H7 (cell line): ENCODE measurements at regions not wholly inside any gene's neighbourhood (a gene's known extent, or its start where the extent isn't known, plus 50 kb on each side); places are given as distances from the start of the nearest gene placed in this dataset.

Source experiments
- DNase-seq: peaks from one replicate; pipeline ENCODE4 v3.0.0; 2012
- H3K27me3 ChIP-seq: 2 replicates; pipeline ENCODE4 v1.6.0; 2011; ENCODE audit warnings: mild to moderate bottlenecking, low read length; ENCODE audit not compliant: control insufficient read depth, insufficient read depth
- H3K36me3 ChIP-seq: replicated peaks from 2 replicates; pipeline ENCODE4 v1.5.1; 2011; ENCODE audit warnings: low read length; ENCODE audit not compliant: control insufficient read depth, insufficient read depth
- H3K4me3 ChIP-seq: 2 replicates; pipeline ENCODE4 v1.5.1; 2011; ENCODE audit warnings: low read depth, mild to moderate bottlenecking, control low read depth, low read length, moderate library complexity; ENCODE audit not compliant: insufficient read depth

DNA sequence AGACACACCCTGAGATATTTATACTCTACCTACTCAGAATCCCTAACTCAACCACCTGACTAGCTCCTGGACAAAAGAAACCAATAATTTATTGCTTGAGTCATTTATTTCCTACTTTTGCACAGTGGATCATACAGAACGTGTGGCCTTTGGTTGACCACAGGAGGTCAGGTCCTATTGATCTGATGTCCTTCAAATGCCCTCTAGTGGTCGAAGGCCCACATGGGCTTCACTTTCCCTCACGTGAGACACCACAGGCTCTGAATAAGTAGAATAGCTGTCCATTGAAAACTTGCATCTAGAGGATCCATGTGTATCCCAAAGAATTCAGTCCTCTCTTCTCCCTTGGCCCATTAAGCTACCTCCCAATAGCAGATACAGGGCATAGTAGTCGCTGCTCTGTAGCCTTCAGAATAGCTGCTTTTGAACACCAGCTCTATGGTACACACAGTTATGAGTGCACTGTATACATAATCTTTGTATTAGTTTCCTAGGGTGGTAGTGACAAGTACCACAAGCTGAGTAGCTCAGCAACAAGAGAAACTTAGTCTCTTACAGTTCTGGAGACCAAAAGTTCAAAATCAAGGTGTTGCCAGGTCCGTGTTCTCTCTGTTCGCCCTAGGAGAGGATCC, 177.6 kb upstream of the SMARCA2 start:
- H3K4me3 ChIP-seq = no peak overlapping the region
- peak; percentile 50 for DNase-seq
- no peaks in the 10 kb centered on the region for H3K36me3 ChIP-seq
- H3K27me3 ChIP-seq = no peaks in the 10 kb centered on the region

DNA sequence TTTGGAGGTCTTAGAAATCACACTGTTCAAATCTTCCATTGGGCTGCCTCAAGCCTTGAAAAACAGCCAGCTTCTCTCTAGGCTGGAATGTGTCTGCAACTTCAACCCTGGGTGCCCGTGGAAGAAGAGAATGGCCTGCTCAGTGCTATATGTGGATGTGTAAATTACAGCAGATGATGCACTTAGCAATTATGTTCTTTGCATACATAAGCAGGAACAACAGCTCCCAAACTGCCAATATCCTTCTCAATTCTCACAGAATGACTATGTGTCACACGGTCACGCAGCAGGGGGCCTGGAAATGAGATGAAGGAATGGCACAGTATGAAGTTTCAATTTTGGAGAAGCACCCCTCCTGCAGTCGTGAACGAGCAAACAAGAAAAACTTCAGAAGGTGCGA, 175.2 kb upstream of the SMARCA2 start:
- no peaks in the 10 kb centered on the region for H3K27me3 ChIP-seq
- no peak for DNase-seq
- H3K36me3 ChIP-seq = no peaks in the 10 kb centered on the region

DNA sequence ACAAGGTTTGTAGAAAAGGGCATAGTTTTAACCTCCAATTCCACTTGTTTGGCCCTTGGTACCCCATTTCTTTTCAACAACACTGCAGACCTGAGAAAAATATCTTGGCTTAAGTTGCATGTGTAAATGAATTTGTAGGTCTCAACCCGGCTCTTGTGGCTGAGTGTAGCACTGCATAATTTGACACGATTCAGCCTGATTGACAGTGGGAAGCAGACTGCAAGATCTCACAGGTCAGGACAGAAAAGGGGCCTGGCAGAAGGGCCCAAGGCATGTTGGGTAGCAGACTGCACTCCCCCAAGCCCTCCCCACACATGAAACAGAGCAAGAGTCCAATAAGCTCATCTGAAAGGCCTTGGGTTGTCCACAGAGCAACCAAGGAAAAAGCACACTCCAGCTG, 169.7 kb upstream of the SMARCA2 start:
- Histone ChIP-seq H3K36me3 (no peaks in the 10 kb centered on the region), H3K4me3 (no peak overlapping the region), H3K27me3 (no peaks in the 10 kb centered on the region)
- DNase-seq = peak; percentile 13

More for the DNA sequence above, 175.2 kb upstream of the SMARCA2 start:
- no peak overlapping the region for H3K4me3 ChIP-seq

DNA sequence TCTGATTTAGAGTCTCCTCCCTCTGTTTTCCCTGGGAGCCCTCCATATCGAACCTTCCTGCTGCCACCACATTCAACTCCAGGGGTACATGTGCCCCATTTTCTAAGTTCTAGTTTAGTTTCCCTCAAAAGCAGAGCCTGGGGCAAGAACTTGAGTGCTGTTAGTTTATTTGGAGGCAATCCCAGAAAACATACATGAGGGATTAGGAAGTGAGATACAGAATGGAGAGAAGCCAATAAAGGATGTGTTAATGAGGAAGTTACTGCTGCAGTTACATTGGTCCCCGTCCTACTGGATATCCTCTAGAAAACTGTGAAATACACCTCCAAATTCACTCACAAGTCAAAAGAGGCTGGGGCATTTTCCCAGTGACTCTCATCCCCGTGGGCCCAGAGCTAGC, 159.4 kb upstream of the SMARCA2 start:
- no peak overlapping the region for H3K4me3 ChIP-seq
- no peaks in the 10 kb centered on the region for H3K27me3 ChIP-seq
- H3K36me3 ChIP-seq = no peaks in the 10 kb centered on the region
- DNase-seq = no peak

DNA sequence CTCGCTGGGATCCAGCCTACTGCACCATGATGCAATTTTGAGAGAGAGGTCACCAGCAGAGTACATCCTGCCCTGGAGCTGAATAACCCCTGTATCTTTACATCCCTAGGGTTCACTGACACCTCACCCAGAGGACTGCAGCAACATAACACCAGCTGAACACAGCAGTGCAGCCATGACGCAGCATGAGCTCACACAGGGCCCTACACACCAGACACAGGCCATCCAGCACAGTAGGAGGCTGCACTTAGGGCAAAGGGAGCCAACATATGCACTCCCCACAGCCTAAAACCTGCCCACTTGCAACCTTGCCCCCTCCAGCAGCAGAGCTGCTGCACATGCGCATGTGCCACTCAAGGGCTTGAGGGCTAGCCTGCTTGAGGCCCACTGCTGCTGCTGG, 157.3 kb upstream of the SMARCA2 start:
- Histone ChIP-seq H3K27me3 (no peaks in the 10 kb centered on the region), H3K4me3 (no peak overlapping the region), H3K36me3 (no peaks in the 10 kb centered on the region)
- no peak for DNase-seq

DNA sequence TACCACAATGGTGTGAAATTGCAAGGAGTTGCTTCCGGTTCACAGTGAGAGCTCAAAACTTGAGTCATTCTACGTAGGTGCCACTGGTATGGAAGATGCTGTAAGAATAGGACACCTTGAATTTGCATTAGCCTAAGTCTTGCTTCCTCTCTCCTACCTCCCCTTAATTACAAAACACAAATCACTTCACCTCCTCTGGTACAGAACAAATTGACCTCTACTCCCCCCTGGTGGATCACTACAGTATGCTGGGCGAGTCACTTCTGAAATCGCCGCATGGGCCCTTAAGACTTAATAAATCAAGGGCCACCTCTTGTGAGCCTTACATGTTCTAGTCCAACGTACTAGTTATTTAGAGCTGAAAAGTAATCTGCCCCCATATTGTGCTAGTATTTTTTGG, 145.3 kb upstream of the SMARCA2 start:
- Histone ChIP-seq H3K27me3 (no peaks in the 10 kb centered on the region), H3K36me3 (no peaks in the 10 kb centered on the region), H3K4me3 (no peak overlapping the region)
- DNase-seq = peak; percentile 57

DNA sequence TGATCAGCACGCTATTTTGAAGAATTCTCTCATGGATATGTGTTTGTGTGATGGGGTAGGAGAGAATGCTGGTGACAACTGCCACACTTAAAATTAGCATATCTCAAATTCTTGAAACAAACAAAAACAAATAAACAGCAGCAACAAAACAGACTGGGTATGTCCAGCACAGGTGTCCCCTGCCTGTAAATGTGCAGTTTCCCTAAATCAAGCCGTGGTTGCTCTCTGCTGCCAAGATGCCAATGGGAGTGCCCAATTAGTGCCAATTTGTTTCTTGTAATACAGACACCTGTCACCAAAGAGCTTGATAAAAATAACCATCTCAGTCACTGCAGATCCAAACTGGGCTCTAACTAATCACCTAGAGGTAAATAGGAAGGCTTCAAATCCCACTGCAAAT, 144.2 kb upstream of the SMARCA2 start:
- H3K4me3 ChIP-seq = no peak overlapping the region
- no peaks in the 10 kb centered on the region for H3K36me3 ChIP-seq
- H3K27me3 ChIP-seq = no peaks in the 10 kb centered on the region
- no peak for DNase-seq

DNA sequence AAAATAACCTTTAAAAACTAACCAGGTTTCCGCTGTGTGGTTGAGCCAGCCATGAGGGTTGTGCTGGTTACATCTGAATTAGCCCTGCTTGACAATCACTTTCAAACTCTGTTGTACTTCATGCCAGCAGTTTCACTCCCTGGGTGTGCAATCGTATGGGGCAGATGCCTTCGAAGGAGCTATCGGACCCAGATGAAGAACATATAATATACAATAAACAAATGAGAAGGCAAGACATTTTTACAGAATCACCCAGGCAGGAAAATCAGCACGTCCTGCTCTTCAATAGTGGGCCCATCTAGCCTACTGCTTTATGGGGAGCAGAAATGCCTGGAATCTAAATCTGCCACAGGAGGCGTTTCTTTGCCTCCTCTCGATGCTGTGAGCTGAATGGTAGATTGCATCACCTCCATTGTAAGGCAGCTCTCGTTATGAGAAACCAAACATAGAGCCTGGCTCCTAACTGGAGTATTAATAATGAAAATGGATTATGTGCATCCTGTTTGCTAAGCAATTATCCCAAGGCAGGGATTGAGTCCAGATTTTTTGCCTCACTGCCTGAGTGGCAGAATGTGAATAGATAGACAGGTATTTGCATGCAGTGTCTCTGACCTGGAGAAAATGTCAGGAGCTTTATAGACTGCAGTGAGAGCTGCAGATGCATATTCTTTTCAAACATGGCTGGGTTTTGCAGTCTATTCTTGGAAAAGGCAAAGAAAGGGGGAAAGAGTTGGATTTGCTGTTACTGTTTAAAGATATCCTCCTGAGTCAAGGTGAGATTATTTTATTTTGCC, 143.3 kb upstream of the SMARCA2 start:
- peak; percentile 36 for DNase-seq
- no peaks in the 10 kb centered on the region for H3K36me3 ChIP-seq

DNA sequence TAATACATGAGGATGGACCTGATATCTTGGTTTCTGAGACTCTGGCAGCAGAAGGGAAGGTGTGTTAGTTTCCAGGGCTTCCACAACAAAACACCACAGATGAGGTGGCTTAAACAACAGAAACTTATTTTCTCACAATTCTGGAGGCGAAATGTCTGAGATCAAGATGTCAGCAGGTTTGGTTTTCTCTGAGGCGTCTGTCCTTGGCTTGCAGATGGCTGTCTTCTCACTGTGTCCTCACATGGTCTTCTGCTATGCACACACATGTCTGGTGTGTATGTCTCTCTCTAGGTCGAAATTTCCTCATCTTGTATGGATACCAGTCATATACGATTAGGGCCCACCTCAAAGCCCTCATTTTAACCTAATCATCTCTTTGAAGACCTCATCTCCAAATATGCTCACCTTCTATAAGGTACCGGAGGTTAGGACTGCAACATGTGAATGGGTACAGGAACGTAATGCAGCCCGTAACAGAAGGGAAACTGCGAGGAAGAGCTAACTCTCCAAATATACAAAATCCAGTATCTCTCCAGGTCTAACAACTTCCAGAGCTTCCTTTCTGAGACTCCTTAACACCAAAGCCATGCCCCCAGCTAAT, 139.8 kb upstream of the SMARCA2 start:
- Histone ChIP-seq H3K36me3 (no peaks in the 10 kb centered on the region), H3K4me3 (no peak overlapping the region), H3K27me3 (no peaks in the 10 kb centered on the region)
- no peak for DNase-seq

More for the DNA sequence above, 143.3 kb upstream of the SMARCA2 start:
- Histone ChIP-seq H3K4me3 (no peak overlapping the region), H3K27me3 (no peaks in the 10 kb centered on the region)

DNA sequence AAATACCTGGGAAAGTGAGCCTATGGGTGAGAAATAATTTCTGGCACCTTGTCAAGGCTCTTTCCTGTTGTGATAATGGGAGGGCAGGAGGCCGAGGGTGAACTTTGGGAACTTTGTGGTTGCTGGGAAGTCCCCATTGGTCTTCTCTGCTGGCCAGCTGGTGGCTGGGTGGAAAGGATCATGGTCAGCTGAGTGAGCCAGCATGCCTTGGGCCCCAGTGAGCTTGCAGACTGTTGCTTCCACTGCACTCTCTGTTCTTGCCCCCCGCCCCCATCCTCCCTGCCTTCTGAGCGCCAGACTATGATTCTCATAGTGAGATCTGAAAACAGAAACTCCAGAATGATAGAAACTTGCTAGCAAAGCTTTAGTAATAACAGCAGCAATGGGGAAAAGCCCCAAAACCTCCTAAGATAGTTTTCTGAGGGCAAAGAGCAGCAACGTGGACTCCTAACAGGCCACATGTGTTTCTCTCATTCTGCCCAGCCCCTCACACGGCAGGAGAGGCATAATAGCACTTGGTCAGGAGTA, 139.2 kb upstream of the SMARCA2 start:
- Histone ChIP-seq H3K36me3 (no peaks in the 10 kb centered on the region), H3K4me3 (no peak overlapping the region), H3K27me3 (no peaks in the 10 kb centered on the region)
- no peak for DNase-seq

DNA sequence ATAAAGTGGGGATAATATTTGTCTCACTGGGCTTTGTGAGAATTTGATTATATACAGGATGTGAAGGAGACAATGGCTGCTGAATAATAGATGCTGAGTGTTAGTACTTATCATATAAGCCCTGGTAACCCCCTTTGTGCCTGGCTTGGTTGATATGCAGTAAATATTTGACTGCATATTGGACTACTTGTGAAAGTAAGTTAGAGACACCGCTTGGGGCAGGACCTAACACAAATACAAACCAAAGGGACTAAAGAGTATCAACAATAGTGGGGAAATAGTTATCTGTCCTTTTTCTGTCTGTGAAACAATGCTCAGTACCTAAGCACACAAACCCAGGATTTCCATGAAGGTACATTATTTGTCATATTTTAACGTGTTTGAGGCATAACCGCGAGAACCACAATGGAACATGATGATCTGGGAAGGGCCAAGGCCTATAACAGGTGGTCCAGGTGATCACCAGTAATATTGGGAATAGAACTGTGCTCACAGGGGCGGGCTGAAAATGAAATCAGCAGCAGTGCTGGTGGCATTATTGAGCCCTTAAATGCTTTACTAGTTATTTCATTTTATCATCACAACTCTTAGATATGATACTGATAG, 138.2 kb upstream of the SMARCA2 start:
- Histone ChIP-seq H3K36me3 (no peaks in the 10 kb centered on the region), H3K4me3 (no peak overlapping the region), H3K27me3 (no peaks in the 10 kb centered on the region)
- no peak for DNase-seq

DNA sequence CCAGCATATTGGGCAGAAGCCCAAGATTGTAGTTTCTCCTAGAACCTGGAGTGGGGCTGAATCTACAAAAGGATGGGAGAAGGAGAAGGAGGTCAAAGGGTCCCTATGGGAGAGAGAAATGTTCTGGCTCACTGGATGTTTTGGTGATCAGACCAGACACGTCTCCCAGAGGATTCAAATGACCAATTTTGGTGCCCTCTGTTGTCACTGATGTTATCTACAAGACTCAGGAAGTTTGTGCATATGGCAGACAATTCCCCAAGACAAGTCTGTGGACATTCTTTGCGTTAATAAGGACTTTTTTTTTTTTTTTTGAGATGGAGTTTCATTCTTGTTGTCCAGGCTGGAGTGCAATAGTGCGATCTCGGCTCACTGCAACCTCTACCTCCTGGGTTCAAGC, 137.2 kb upstream of the SMARCA2 start:
- Histone ChIP-seq H3K36me3 (no peaks in the 10 kb centered on the region), H3K4me3 (no peak overlapping the region), H3K27me3 (no peaks in the 10 kb centered on the region)
- no peak for DNase-seq

DNA sequence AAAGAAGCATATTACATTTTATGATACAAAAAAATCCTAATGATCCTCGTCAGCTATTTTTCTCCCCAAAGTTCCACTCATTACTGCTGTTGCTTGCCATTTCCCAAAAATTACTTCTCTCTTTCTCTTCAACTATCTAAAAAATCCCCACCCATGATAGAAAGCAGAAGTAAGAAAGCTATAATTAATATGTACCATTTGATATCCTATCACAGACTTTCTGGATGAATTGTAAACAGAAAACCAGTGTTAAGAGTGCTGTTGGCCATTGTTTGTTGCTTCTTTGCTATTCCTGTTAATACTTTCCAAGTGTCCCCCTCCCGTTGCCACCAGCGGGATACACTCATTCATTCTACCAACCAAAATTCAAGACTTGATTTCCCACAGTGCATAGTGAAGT, 136.3 kb upstream of the SMARCA2 start:
- DNase-seq = no peak
- no peak overlapping the region for H3K4me3 ChIP-seq
- no peaks in the 10 kb centered on the region for H3K27me3 ChIP-seq
- no peaks in the 10 kb centered on the region for H3K36me3 ChIP-seq

DNA sequence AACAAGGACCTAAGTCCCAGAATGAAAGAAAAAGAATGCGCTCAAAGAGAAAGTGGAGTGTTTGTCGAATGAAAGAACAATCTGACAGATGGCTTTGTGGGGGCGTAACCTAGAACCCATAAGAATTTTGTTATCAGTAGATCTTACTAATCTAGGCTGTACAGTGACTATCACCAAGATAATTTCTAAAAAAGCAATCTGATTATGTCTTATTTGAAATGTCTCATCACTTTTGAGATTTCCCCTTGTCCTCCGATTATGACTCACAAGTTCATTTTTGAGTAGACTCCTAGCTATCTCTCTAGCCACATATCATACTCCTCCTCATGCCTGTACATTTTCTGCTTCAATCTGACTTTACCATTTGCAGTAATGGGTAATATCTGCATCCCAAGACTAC, 135.6 kb upstream of the SMARCA2 start:
- no peaks in the 10 kb centered on the region for H3K27me3 ChIP-seq
- no peak overlapping the region for H3K4me3 ChIP-seq
- no peaks in the 10 kb centered on the region for H3K36me3 ChIP-seq
- DNase-seq = no peak
